GM18498 (cell line): ENCODE measurements at regions not wholly inside any gene's neighbourhood (a gene's known extent, or its start where the extent isn't known, plus 50 kb on each side); places are given as distances from the start of the nearest gene placed in this dataset.

ENCODE experiments used
- ATAC-seq: cut with Tn5 transposase; IDR thresholded peaks from one replicate; pipeline ENCODE4 v1.9.1; 2021; ENCODE audit warnings: mild to moderate bottlenecking, moderate library complexity; ENCODE audit not compliant: unreplicated experiment

DNA sequence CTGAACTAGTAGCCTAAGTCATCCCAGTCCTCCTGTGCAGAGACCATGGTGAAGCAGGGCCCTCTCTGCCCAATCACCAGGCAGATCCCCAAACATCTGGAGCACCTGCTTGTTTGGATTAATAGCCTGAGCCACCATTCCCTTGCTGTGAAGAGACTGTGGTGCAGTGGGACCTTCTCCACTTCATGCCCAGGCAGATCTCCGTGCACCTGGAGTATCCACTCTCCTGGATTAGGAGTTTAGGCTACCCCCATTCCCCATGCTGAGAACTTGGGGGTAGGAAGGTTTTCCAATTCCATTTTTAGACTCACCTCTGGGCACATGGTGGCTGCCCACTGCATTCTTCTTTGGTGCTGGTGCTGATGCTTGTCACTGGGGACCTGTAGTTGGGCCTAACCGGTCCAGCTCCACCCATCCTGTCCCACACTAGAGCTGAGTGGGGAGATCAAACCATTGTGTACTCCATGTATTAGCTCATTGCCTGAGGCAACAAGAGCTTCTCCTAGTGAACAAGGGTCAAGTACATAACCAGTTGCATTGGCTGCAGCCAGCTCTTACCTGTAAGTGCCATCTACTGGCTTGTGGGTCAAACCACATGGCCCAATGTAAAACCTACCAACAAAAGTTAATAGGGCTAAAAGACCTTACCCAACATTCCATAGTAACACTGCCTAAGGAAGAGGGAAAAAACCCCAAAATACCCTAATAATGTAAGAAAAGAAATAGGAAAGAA, 382.5 kb upstream of the CBLB start:
- no peak for ATAC-seq

DNA sequence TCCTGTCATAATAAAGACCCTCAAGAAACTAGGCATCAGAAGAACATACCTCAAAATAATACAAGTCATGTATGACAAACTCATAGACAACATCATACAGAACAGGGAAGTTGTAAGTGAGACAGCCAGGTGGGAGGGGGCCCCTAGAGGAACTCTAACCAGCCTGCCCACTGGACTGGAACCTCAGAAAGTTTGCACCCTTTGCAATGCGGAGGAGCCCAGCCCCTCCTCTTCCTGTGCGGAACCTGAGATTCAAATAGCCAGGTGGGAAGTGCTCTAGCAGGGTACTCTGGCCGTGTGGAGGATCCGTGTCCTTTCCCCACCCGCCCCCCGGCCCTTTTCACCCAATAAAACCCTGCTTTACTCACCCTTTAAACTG, 387.0 kb upstream of the CBLB start:
- ATAC-seq = peak; percentile 94

DNA sequence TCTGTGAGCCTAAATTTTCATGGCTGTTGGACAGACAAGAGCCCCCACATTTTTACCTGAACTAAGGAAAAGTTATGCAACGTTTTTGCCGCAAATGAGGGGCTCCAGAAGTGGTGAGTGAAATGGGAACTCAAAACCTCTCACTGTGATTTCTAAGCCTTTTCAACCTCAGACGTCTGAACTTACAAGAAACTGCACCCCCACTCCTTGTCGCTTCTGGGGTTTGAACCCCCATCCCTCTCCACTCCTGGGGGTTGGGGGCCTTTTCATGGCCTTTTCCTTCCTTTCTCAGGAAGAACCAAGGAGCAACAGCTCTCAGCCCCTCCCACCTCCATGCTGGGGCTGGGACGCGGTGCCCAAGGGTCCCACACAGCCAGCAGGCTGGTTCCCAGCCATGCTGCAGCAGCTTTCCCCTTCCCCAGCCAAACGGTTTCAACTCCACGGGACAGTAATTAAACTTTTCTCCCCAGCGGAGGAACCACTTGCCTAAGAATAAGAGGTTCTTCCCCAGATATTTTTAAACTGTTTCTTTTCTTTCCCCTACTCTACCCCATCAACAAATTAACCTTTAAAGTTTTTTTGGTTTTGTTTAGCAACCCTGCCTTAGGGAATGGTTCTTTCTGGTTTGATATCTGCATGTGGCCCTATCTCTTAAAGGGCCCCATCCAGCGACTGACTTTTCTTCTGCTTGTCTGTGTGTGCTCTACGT, 387.6 kb upstream of the CBLB start:
- peak; percentile 34 for ATAC-seq

- ATAC-seq = no peak
These were observed 388.4 kb upstream of the CBLB start for GRCh38 chr3:106257172-106257571.

DNA sequence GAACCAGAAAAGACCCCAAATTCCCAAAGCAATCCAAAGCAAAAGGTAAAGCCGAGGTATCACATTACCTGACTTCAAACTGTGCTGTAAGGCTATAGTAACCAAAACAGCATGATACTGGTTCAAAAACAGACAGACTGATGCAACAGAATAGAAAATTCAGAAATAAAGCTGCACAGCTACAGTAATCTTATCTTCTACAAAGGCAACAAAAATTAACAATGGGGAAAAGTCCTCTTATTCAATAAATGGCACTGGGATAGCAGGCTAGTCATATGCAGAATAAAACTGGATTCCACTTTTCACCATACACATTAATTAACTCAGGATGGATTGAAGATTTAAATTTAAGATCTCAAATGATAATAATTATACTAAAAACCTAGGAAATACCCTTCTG, 392.6 kb upstream of the CBLB start:
- no peak for ATAC-seq

DNA sequence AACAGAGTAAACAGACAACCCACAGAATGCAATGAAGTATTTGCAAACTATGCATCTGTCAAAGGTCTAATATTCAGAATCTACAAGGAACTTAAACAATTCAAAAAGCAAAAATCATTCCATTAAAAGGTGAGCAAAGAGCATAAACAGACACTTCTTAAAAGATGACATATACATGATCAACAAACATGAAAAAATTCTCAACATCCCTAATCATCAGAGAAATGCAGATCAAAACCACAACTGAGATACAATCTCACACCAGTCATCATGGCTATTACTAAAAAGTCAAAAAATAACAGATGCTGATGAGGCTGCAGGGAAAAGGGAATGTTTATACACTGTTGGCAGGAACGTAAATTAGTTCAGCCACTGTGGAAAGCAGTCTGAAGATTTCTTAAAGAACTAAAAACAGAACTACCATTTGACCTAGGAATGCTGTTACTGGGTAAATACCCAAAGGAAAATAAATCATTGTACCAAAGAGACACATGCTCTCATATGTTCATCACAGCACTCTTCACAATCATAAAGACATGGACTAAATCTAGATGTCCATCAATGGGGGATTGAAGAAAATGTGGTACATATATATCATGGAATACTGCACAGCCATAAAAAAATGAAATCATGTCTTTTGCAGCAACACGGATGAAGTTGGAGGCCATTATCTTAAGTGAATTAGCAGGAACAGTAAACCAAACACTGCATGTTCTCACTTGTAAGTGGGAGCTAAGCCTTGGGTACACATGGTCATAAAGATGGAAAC, 393.3 kb upstream of the CBLB start:
- no peak for ATAC-seq

- no peak for ATAC-seq
These were observed 394.2 kb upstream of the CBLB start for GRCh38 chr3:106263011-106263410.

DNA sequence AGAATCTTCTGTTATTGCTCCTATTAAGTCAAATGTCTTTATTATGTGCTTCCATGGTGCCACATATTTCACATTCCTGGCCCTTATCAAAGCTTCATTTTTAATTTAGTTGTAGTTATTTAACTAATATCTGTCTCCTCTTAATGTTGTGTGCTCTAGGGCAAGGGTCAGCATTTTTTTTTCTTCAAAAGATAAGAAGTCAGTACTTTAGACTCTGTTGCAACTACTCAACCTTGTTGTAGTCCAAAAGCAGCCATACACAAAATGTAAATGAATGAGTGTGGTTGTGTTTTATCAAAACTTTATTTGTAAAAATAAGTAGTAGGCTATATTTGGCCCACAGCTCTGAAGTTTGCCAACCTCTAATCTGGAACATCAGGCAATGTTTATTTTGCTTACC, 394.7 kb upstream of the CBLB start:
- no peak for ATAC-seq

DNA sequence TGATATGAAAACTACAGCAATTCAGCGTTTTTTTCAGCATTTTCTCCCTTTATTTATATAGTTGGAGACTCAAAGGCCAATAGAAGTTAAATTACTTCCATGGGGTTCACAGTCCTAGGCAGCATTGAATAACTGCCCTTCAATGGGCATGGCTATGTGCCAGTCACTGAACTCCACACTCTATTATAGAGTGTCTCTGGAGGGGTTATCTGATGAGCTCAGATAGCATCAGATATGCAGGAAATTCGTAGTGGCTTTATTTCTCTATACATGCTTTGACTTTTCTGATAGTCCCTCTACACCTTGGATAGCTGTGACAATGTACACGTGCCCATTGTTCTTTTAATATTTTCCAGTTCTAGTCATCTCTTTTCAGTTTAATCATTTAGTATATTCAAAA, 396.9 kb upstream of the CBLB start:
- ATAC-seq = no peak

DNA sequence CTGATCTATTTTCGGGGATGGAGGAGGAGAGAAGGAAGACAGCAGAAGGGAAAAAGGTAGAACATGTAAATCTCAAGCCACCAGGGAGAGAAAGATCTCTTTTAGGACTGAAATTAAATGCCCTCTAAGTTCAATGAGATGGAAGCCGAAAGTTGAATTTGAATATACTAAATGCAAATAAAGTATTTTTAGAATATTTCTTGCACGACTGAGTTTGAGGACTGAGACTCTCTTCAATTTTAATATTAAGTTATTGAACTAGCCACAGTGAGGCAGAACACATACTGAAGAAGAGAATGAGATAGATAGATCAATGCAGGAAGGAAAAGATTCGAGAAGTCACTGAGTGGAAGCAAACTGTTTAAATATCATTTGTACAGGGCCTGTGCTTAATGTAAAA, 399.9 kb upstream of the CBLB start:
- ATAC-seq = no peak

- no peak for ATAC-seq
These were observed 403.5 kb upstream of the CBLB start for GRCh38 chr3:106272302-106272701.

GRCh38 chr3:106275592-106275991, 406.8 kb upstream of the CBLB start:
- no peak for ATAC-seq

GRCh38 chr3:106276151-106276550, 407.3 kb upstream of the CBLB start:
- ATAC-seq = no peak

DNA sequence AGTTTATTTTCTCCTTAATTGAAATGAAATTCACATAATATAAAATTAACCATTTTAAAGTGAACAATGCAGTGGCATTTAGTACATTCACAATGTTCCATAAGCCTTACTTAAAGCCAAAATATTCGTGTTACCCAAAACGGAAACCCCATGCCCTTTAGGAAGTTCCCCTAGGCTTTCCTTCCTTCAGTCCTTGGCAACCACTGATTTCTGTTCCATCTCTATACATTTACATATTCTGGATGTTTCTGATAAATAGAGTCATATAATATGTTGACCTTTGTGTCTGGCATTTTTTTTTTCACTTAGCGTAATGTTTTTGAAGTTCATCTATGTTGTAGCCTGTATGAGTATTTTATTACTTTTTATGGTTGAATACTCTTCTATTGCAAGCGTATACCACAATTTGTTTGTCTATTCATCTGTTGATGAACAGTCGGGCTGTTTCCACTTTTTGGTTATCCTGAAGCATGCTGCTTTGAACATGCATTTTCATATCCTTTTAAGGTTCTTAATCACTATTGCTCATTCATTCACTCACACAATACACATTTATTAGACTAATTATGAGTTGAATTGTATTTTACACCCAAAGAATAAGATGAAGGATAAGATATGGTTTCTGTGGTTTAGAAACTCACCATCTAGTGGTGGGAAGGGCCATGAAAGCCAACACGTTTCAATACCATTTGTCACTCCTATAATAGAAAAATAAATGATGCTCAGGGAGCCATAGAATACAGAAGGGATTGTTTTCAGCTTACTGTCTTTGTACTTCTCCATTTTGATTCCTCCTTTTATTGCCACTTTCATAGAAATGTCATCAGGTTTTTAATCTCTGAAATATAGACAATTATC, 408.2 kb upstream of the CBLB start:
- no peak for ATAC-seq

DNA sequence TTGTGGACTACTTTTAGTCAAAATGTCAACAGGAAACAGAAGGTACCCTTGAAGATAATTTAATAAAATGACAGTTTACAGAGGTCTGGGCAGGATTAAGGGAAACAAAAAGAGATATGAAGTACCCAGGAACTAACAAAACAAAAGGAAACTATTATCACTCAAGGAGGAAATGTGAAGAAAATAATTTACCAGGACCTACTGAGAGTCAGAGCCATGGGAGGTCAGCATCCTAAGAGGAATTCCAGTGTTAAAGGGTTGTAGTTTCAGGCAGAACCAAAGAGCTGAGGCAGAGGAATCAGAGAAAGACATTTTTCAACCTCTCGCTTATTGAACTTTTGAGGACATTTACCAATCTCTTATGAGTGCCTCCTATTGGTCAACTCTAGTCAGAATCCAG, 408.9 kb upstream of the CBLB start:
- ATAC-seq = no peak

DNA sequence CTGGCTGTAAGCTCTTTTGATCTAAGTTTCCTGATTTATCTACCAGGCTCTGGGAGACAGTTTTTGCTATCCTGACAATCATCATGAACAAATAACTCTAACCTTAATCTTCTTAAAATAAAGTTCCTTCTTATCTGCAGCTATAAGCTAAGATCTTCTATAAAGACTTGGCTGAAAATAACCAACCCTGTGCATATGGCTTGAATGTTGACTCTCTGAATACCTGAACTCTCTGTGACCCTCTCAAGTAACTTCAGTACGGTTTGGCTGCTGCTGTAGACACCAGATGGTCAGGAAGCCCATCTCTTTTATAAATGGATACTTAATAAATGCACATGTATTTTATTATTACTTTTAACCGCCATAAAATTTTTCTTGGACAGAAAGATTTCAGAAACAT, 412.4 kb upstream of the CBLB start:
- no peak for ATAC-seq

GRCh38 chr3:106282943-106283342, 414.1 kb upstream of the CBLB start:
- ATAC-seq = no peak

- ATAC-seq = no peak
These were observed 420.0 kb upstream of the CBLB start for GRCh38 chr3:106288781-106289180.

GRCh38 chr3:106290304-106290997, 421.6 kb upstream of the CBLB start:
- peak; percentile 50 for ATAC-seq

DNA sequence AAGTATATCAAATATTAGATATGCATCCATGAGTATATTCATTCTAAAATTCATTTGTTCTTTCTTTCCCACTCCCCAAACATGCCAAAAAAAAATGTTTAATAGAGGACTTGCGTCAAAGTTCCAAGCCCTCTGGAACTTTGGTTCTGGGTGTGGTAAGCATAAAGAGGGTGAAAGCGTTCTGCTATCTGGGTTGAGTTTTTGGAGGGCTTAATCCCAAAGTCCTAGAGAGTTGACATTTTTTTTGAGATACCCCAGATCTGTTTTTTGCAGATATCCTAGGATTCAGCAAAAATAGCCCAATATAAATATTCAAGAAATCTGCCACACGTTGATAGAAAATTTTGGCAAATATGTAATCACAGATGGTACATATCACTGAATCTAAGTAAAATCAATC, 424.3 kb upstream of the CBLB start:
- no peak for ATAC-seq
